IMR-90 (cell line): ENCODE measurements at regions not wholly inside any gene's neighbourhood (a gene's known extent, or its start where the extent isn't known, plus 50 kb on each side); places are given as distances from the start of the nearest gene placed in this dataset.

ENCODE experiments used
- ATAC-seq: fragments of 200-7000 bp; cut with Tn5 transposase; 2 replicates; pipeline ENCODE4 v1.9.1; 2020; ENCODE audit warnings: low read depth, mild to moderate bottlenecking, moderate library complexity
- BruUV-seq: library from RNA; stranded (reverse); fragments of 400-500 nt; replicated peaks from 2 replicates; lab custom pipeline; 2021; lab: Mats Ljungman, UMichigan
- CTCF ChIA-PET: fragments of 300-600 bp; formaldehyde crosslinking; extraction: SDS; loops from one replicate; lab custom pipeline; 2021; ENCODE audit warnings: antibody characterized with exemption; lab: Yijun Ruan, JAX
- POLR2A ChIA-PET: fragments of 300-600 bp; sonication (Branson Sonifier 250); formaldehyde crosslinking; loops from one replicate; lab custom pipeline; 2022; ENCODE audit warnings: antibody characterized with exemption; ENCODE audit not compliant: unreplicated experiment; lab: Charles Lee
- DNase-seq: peaks from one replicate; pipeline ENCODE4 v3.0.0; 2013
- H2AFZ ChIP-seq: replicated peaks from 2 replicates; pipeline ENCODE3; 2013; ENCODE audit warnings: low read length, mild to moderate bottlenecking; ENCODE audit not compliant: poor library complexity
- H2AK5ac ChIP-seq: 2 replicates; pipeline ENCODE4 v1.6.1; 2013; ENCODE audit warnings: low read depth, low read length, inconsistent platforms
- H2AK9ac ChIP-seq: replicated peaks from 2 replicates; pipeline ENCODE3; 2013; ENCODE audit warnings: mild to moderate bottlenecking, low read depth, low read length, moderate library complexity; ENCODE audit not compliant: poor library complexity
- H2BK120ac ChIP-seq: 2 replicates; pipeline ENCODE4 v1.6.1; 2013; ENCODE audit warnings: low read depth, low read length, inconsistent platforms
- H2BK15ac ChIP-seq: 3 replicates; pipeline ENCODE4 v1.6.1; 2013; ENCODE audit warnings: low read depth, low read length, inconsistent platforms
- H2BK20ac ChIP-seq: 2 replicates; pipeline ENCODE4 v1.6.1; 2013; ENCODE audit warnings: low read depth, mild to moderate bottlenecking, inconsistent platforms, low read length, moderate library complexity
- H2BK5ac ChIP-seq: 2 replicates; pipeline ENCODE4 v1.6.1; 2013; ENCODE audit warnings: mild to moderate bottlenecking, low read depth, low read length, inconsistent platforms; ENCODE audit not compliant: poor library complexity, severe bottlenecking
- H3K14ac ChIP-seq: replicated peaks from 2 replicates; pipeline ENCODE4 v1.6.1; 2013; ENCODE audit warnings: low read depth, low read length, inconsistent platforms
- H3K18ac ChIP-seq: 2 replicates; pipeline ENCODE4 v1.6.1; 2013; ENCODE audit warnings: low read depth, low read length, control low read depth
- H3K23ac ChIP-seq: 2 replicates; pipeline ENCODE4 v1.6.1; 2013; ENCODE audit warnings: low read depth, low read length, inconsistent platforms
- H3K27ac ChIP-seq: 2 replicates; pipeline ENCODE4 v1.5.1; 2013; ENCODE audit warnings: mild to moderate bottlenecking, control low read depth, low read length; ENCODE audit not compliant: insufficient read depth
- H3K27me3 ChIP-seq: 2 replicates; pipeline ENCODE4 v1.6.1; 2013; ENCODE audit warnings: low read length; ENCODE audit not compliant: control insufficient read depth, insufficient read depth
- H3K36me3 ChIP-seq: 2 replicates; pipeline ENCODE4 v1.6.1; 2013; ENCODE audit warnings: low read length, mixed read lengths; ENCODE audit not compliant: control insufficient read depth, insufficient read depth
- H3K4ac ChIP-seq: 2 replicates; pipeline ENCODE4 v1.6.1; 2013; ENCODE audit warnings: low read depth, low read length, inconsistent platforms
- H3K4me1 ChIP-seq: 2 replicates; pipeline ENCODE4 v1.6.1; 2013; ENCODE audit warnings: low read length, mixed read lengths; ENCODE audit not compliant: control insufficient read depth, insufficient read depth
- H3K4me2 ChIP-seq: 2 replicates; pipeline ENCODE4 v1.6.1; 2013; ENCODE audit warnings: low read depth, mild to moderate bottlenecking, control low read depth, low read length, moderate library complexity
- H3K4me3 ChIP-seq: 2 replicates; pipeline ENCODE4 v1.5.1; 2013; ENCODE audit warnings: low read depth, mild to moderate bottlenecking, control low read depth, low read length, moderate library complexity; ENCODE audit not compliant: insufficient read depth
- H3K56ac ChIP-seq: 2 replicates; pipeline ENCODE4 v1.6.1; 2013; ENCODE audit warnings: low read length, inconsistent platforms; ENCODE audit not compliant: insufficient read depth; ENCODE audit errors: extremely low read depth
- H3K79me1 ChIP-seq, 2 experiments: 2 replicates each; pipeline ENCODE4 v1.6.1; 2013; ENCODE audit warnings: low read length in 2 of 2, inconsistent platforms in 1 of 2, low read depth in 1 of 2
- H3K9ac ChIP-seq: 2 replicates; pipeline ENCODE4 v1.6.1; 2013; ENCODE audit warnings: low read depth, low read length, control low read depth
- H3K9me1 ChIP-seq: 2 replicates; pipeline ENCODE4 v1.6.1; 2013; ENCODE audit warnings: low read length, inconsistent platforms; ENCODE audit not compliant: insufficient read depth
- H3K9me3 ChIP-seq: 2 replicates; pipeline ENCODE4 v1.6.1; 2013; ENCODE audit warnings: low read length; ENCODE audit not compliant: control insufficient read depth, insufficient read depth
- H4K20me1 ChIP-seq: 2 replicates; pipeline ENCODE4 v1.6.1; 2013; ENCODE audit warnings: low read length, inconsistent platforms; ENCODE audit not compliant: insufficient read depth
- H4K5ac ChIP-seq: 2 replicates; pipeline ENCODE4 v1.6.1; 2013; ENCODE audit warnings: mild to moderate bottlenecking, low read depth, low read length, control low read depth
- H4K8ac ChIP-seq, 2 experiments: 2 replicates each; pipeline ENCODE4 v1.6.1; 2013; ENCODE audit warnings: low read depth in 2 of 2, low read length in 2 of 2, control low read depth in 1 of 2, inconsistent platforms in 1 of 2
- H4K91ac ChIP-seq: 2 replicates; pipeline ENCODE4 v1.6.1; 2013; ENCODE audit warnings: low read depth, low read length, inconsistent platforms; ENCODE audit not compliant: insufficient read depth
- CHD1 ChIP-seq: IDR thresholded peaks from 2 replicates; pipeline ENCODE4 v1.6.1; 2012; ENCODE audit warnings: low read depth, low read length, improper control_type of control experiment
- FOS ChIP-seq: fragments of 150-350 bp; IDR thresholded peaks from 2 replicates; pipeline ENCODE4 v1.6.1; 2016; ENCODE audit warnings: low read depth, low read length
- MXI1 ChIP-seq: IDR thresholded peaks from 2 replicates; pipeline ENCODE4 v1.6.1; 2012; ENCODE audit warnings: low read depth, mild to moderate bottlenecking, low read length, moderate library complexity, borderline replicate concordance
- RCOR1 ChIP-seq: IDR thresholded peaks from 2 replicates; pipeline ENCODE4 v1.6.1; 2012; ENCODE audit warnings: mild to moderate bottlenecking, low read length, improper control_type of control experiment; ENCODE audit not compliant: insufficient replicate concordance
- RFX5 ChIP-seq: IDR thresholded peaks from 2 replicates; pipeline ENCODE4 v1.8.0; 2012; ENCODE audit warnings: low read depth, mild to moderate bottlenecking, low read length, moderate library complexity
- WGBS, 2 experiments: methylation state at CpG; one replicate each; pipeline versions ENCODE4 v1.1.5 to v1.1.7; 2013; ENCODE audit warnings: missing lambda C conversion rate in 2 of 2; ENCODE audit not compliant: insufficient read length in 1 of 2; ENCODE audit errors: extremely low coverage in 2 of 2; 5-methylcytosine and 5-hydroxymethylcytosine counted together
- dilution Hi-C: fragments of 300-500 bp; cut with HindIII; formaldehyde crosslinking; loops from one replicate; pipeline ENCODE4 v1.14.3; 2018; ENCODE audit warnings: low sequenced_read_pairs; ENCODE audit not compliant: unreplicated experiment
- in situ Hi-C: fragments of 300-500 bp; cut with MboI; formaldehyde crosslinking; loops from 3 replicates; pipeline ENCODE4 v1.14.3; 2019; ENCODE audit warnings: low sequenced_read_pairs, inconsistent platforms, mixed read lengths
- intact Hi-C: fragments of 100-400 bp; cut with micrococcal nuclease; formaldehyde crosslinking; loops from 2 replicates; pipeline ENCODE4 v1.10.0; 2022
- TF ChIP-seq, protein P1 (sequence below): fragments of 150-350 bp; IDR thresholded peaks from 2 replicates; pipeline ENCODE4 v1.6.1; 2017; ENCODE audit warnings: mild to moderate bottlenecking, antibody characterized with exemption, low read length, low read depth
- TF ChIP-seq, protein P2 (sequence below): fragments of 150-350 bp; IDR thresholded peaks from 2 replicates; pipeline ENCODE4 v1.6.1; 2016; ENCODE audit warnings: low read depth, mild to moderate bottlenecking, low read length, moderate library complexity, borderline replicate concordance

DNA sequence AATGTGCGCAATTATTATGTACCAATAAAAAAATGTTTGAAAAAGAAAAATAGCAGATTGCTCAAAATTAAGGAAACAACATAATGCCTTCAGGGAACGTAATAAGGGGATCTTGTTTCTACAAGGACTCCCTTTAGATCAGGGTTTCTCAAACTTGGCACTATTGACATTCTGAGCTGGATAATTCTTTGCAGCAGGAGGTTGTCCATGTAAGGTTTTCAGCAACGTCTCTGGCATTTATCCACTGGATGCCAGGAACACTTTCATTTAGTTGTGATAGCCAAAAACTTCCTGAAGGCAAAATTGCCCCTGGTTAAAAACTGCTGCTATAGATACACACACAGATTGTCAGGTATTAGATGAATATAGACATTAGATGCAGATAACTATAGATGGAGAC lies 666.7 kb upstream of the ADAMTS5 start:
- H2AFZ ChIP-seq = no peak overlapping the region
- H3K9me1 ChIP-seq = no peaks in the 10 kb centered on the region
- dilution Hi-C loops = no loop called here
- H4K8ac ChIP-seq = no peak overlapping the region
- in situ Hi-C loops = no loop called here
- no peaks in the 10 kb centered on the region; the same call in 1 of the 2 replicates for H3K4me1 ChIP-seq
- no peak overlapping the region for H2BK20ac ChIP-seq
- no peak overlapping the region for H2AK9ac ChIP-seq
- no peaks in the 10 kb centered on the region for H3K36me3 ChIP-seq
- intact Hi-C loops = no loop called here
- H3K27ac ChIP-seq = no peak overlapping the region
- no peak overlapping the region for H3K9ac ChIP-seq
- no peak overlapping the region for H2BK5ac ChIP-seq
- POLR2A ChIA-PET = no interaction called here
- H3K4me2 ChIP-seq = no peak overlapping the region
- ATAC-seq (no peak), DNase-seq (no peak)
- H3K18ac ChIP-seq = peak overlapping the region; percentile 78; the same call in 1 of the 2 replicates
- no peaks in the 10 kb centered on the region for H3K27me3 ChIP-seq
- no peak overlapping the region for H3K23ac ChIP-seq
- peak overlapping the region; percentile 81; the same call in 1 of the 2 replicates for H4K5ac ChIP-seq
- CTCF ChIA-PET = no interaction called here
- 0 out of 3 replicates have a peak overlapping the region, but pooled peaks have one; percentile 31 for H2BK15ac ChIP-seq
- no peak overlapping the region for H3K4ac ChIP-seq
- no peak for TF ChIP-seq CHD1
- no peak for TF ChIP-seq RCOR1
- TF ChIP-seq RFX5 = no peak
- no peak for TF ChIP-seq MXI1
- TF ChIP-seq, protein P1, sequence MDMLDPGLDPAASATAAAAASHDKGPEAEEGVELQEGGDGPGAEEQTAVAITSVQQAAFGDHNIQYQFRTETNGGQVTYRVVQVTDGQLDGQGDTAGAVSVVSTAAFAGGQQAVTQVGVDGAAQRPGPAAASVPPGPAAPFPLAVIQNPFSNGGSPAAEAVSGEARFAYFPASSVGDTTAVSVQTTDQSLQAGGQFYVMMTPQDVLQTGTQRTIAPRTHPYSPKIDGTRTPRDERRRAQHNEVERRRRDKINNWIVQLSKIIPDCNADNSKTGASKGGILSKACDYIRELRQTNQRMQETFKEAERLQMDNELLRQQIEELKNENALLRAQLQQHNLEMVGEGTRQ = no peak
- TF ChIP-seq, protein P2, sequence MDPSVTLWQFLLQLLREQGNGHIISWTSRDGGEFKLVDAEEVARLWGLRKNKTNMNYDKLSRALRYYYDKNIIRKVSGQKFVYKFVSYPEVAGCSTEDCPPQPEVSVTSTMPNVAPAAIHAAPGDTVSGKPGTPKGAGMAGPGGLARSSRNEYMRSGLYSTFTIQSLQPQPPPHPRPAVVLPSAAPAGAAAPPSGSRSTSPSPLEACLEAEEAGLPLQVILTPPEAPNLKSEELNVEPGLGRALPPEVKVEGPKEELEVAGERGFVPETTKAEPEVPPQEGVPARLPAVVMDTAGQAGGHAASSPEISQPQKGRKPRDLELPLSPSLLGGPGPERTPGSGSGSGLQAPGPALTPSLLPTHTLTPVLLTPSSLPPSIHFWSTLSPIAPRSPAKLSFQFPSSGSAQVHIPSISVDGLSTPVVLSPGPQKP = no peak
- TF ChIP-seq FOS = no peak
- H3K14ac ChIP-seq = no peak overlapping the region; the same call in 1 of the 2 replicates
- BruUV-seq = no TSS peak
- no peak overlapping the region for H3K56ac ChIP-seq
- H2AK5ac ChIP-seq = no peak overlapping the region
- no peaks in the 10 kb centered on the region for H4K20me1 ChIP-seq
- no peaks in the 10 kb centered on the region for H3K79me1 ChIP-seq
- H3K9me3 ChIP-seq = no peaks in the 10 kb centered on the region
- no peak overlapping the region for H2BK120ac ChIP-seq
- no peak overlapping the region for H3K4me3 ChIP-seq
- no peak overlapping the region for H4K91ac ChIP-seq
- no CpG with 5 or more reads among the region's 3 CpGs for WGBS, 2 experiments
